HEK293T (cell line): ENCODE measurements at regions not wholly inside any gene's neighbourhood (a gene's known extent, or its start where the extent isn't known, plus 50 kb on each side); places are given as distances from the start of the nearest gene placed in this dataset.

Experiments
- CTBP1 ChIP-seq: fragments of 450-650 bp; IDR thresholded peaks from 2 replicates; pipeline ENCODE4 v1.6.1; 2016; ENCODE audit warnings: borderline replicate concordance
- FOXA1 ChIP-seq: fragments of 450-650 bp; IDR thresholded peaks from 2 replicates; pipeline ENCODE4 v1.6.1; 2016; ENCODE audit warnings: mild to moderate bottlenecking
- TF ChIP-seq, protein P1 (sequence below): fragments of 450-650 bp; IDR thresholded peaks from 2 replicates; pipeline ENCODE4 v1.6.1; 2016

DNA sequence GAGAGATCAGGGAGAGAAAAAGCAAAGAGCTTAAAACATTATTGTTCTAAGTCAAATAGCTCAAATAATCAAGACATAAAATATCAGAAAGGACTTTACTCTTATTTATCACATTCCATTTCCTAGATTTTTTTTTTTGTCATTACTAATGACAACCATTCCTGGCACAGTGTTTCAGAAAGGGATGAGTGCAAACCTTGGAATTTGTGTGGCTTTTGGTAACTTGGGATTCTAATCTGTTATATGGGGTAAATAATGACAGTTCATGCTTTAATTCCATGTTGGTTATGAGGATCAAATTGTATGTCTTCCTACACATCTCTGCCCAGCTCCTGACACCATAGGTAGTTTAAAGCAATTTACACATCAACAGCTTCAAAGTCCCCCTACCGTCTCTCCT is 358.4 kb upstream of the ADGRL4 start:
- TF ChIP-seq FOXA1 (no peak), CTBP1 (no peak)
- TF ChIP-seq, protein P1, sequence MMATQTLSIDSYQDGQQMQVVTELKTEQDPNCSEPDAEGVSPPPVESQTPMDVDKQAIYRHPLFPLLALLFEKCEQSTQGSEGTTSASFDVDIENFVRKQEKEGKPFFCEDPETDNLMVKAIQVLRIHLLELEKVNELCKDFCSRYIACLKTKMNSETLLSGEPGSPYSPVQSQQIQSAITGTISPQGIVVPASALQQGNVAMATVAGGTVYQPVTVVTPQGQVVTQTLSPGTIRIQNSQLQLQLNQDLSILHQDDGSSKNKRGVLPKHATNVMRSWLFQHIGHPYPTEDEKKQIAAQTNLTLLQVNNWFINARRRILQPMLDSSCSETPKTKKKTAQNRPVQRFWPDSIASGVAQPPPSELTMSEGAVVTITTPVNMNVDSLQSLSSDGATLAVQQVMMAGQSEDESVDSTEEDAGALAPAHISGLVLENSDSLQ: no peak
